Stimulated activated CD4-positive, alpha-beta T cell treated with anti-CD3 and anti-CD28 coated beads, Interleukin-1b, Interleukin-23, amount 100 ng/mL, for 48 hours (primary cell): ENCODE measurements at regions not wholly inside any gene's neighbourhood (a gene's known extent, or its start where the extent isn't known, plus 50 kb on each side); places are given as distances from the start of the nearest gene placed in this dataset.
"Not testable (repeated sequence)": the region's sequence is repeated elsewhere in the genome, so short reads cannot be mapped to it uniquely, and the experiment has no call there.

Source experiments
- DNase-seq: peaks from one replicate; pipeline ENCODE4 v3.0.0-alpha.2; 2020

DNA sequence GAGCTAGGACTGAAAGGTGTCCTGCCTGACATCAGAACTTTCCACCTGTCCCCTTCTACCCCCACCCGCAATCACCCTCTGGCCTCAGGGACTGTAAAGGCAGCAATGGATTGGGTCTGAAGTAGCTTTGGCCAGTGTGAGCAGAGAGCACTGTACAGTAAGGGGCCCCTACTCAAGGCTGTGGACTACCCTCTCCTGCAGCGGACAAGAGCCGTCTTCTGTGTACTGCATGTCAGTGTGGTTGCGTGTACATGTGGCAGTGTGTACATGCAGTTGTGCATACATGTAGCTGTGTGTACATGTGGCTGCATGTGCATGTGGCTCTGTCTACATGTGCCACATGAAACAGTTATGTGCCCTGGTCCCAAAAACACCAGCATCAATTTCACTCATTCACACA, 205.9 kb upstream of the LINGO1 start:
- no peak for DNase-seq

DNA sequence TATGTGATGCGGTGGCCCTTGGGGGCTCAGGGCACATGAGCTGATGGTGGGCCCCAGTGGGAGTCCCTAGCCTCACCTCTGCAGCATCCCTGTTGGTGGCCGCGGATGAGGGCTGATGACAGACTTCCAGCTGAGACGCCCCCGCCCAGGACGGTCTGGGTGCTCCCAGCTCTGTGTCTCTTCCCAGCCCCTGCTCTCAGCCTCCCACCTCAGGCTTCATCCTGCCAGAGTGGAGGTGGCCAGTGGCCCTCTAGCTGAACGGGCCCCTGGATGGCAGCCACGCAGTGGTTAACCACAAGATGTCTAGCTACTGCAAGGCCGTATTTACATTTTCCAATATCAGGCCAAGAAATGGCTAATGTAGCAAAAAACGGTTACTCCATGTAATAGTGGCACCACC, 205.3 kb upstream of the LINGO1 start:
- no peak for DNase-seq

GRCh38 chr15:77837649-77838025, 204.9 kb upstream of the LINGO1 start:
- DNase-seq = no peak

- DNase-seq = no peak
Observed at GRCh38 chr15:77836906-77837648, 204.4 kb upstream of the LINGO1 start.

GRCh38 chr15:77836121-77836692, 203.5 kb upstream of the LINGO1 start:
- DNase-seq = no peak

- no peak for DNase-seq
Observed at GRCh38 chr15:77834276-77834990, 201.7 kb upstream of the LINGO1 start.

GRCh38 chr15:77832874-77833273, 200.2 kb upstream of the LINGO1 start:
- no peak for DNase-seq

GRCh38 chr15:77831986-77832385, 199.3 kb upstream of the LINGO1 start:
- DNase-seq = no peak

DNA sequence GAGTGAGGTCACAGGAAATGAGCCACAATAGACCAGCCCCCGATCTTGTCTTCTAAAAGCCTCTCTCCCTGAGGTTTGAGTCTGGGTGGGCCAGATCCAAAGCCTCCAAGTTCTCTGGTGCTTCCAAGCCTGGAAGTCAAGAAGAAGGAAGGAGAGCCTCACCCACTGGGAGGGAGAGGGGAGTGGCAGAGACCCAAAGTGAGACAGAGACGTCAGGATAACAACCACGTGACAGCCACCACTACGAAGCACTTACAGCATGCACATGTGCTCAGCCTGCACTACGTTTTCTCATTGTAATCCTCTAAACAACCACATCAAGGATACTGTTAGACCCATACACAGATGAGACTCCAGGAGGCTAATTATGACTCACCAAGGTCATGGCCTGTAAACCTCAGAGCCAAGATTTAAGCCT, 197.3 kb upstream of the LINGO1 start:
- no peak for DNase-seq

DNA sequence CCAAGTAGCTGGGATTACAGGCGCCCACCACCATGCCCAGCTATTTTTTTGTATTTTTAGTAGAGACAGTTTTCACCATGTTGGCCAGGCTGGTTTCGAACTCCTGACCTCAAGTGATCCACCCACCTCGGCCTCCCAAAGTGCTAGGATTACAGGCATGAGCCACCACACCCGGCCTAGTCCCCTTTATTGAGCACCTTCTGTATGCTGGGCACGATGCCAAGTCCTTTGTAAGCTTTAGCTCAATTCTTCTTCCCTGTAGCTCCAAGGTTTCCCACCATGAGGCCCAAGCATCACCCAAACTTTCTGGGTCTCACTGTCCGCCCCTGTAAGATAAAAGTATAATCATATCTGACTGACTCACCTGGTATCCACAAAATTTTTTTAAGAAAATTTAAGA, 196.6 kb upstream of the LINGO1 start:
- not testable (repeated sequence) for DNase-seq

DNA sequence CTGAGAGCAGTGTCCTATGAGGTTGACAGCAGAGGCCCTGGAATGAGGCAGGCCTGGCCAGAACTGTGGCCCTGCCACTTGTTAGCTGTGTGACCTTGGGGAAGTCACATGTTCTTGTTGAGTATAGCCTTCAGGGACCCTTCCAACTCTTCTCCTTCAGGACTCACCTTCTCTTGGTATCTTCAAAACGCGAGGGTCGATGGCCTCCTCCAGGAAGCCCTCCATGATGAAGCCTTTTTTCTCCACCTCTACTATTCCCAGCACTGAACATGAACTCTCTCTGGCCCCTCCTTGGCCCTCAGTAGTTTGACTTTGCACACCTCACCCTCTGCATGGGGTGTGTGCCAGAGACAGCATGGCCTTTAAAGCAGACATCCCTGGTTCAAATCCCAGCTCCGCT, 195.1 kb upstream of the LINGO1 start:
- no peak for DNase-seq

DNA sequence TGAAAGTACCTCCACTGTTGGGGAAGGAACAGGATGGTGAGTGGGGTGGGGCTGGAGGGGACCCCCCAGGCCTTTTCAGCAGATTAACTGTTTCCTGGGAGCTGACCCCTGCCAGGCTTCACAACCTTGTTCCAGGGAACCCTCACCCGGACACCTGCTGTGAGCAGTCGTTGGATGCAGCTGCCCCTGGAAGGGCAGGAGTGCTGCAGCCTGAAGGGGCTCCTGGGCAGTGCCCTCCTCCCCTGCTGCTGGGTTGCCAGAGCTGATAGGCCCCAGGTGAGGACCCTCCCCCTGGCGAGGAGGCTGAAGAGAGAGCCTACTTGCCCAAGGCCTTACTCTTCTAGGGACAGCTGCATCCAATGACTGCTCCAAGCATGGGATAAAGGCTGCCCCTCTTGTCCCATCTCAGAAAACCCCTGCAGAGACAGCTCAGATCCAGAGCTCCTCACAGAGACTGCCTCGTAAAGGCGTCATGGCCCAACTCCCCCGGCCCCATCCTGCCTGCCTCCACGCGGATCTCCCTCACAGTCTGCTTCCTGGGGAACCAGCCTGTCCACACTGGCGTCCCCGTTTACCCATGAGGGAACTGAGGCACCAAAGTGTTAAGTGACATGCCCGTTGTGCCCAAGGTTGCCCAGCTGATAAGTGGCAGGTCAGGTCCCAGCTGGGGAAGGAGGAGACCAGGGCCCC, 193.4 kb upstream of the LINGO1 start:
- no peak for DNase-seq

- no peak for DNase-seq
Observed at GRCh38 chr15:77825546-77825945, 192.8 kb upstream of the LINGO1 start.

DNA sequence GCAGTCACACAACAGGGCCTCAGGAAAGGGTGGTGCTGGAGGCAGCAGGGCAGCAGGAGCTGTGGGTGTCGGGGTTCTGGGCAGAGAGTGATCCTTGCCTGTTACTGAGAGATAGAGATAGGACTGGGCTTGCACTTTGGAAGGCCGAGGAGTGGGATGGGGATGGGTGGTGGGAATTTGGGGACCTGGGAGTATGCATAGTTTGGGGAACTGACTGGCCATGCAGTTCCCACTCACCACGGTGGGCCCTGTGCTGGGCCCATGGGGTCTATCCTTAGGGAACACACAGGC, 192.5 kb upstream of the LINGO1 start:
- DNase-seq = no peak

DNA sequence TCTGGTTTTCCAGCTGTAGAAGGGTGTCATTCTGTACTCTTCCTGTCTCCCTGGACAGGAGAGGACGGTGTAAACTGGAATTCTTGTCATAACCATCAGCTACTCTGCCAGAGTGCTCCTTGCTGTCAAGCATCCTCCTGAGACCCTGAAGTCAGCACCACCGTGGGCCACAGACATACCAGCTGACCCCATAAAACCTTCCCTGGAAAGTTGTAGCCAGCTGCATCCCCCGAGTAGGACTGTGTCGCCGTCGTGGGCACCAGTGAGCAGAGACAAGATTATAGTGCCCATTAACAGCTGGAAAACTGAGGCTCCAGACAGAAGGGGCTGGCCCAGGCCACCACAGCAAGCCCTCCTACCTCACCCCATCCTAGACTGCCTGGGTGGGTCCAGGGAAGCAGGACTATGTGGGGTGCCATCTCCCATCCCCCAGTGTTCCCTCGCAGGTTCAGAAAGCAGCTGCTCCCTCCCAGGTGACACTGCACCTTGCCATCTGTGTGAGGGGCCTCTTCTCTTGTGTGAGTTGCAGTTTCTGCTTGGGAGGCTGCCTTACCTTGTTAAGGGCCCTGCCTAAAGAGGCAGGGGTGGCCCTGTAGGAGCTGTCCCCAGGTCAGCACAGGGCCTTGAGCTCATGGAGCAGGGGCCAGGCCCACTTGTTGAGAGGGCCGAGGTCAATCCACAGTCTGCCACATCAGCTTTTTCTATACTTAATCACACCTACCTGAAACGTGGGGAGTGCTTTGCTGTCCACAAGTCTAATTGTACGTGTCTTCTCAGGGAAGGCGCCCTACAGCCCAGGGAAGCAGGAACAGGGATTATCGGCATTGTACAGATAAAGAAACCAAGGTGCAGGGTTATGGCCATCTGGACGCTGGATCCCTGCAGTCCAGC, 191.9 kb upstream of the LINGO1 start:
- no peak for DNase-seq

DNA sequence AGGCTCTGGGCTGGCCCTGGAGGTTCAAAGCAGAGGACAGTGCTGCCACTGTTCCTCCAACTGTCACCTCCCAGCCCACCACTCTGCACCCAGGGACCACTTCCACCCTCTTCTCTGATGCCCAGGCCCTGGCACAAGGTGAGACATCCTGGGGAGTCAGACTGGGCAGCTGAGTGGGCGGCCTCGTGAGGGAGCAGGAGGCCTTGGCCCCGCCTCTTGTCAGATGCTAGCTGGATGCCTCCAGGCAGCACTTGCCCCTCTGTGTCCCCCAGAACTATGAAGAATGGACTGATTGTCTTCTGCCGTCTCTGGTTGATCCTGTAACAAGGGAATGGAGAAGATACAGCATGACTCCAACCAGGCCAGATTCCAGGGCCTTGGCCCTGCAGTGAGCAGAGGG, 191.0 kb upstream of the LINGO1 start:
- no peak for DNase-seq

DNA sequence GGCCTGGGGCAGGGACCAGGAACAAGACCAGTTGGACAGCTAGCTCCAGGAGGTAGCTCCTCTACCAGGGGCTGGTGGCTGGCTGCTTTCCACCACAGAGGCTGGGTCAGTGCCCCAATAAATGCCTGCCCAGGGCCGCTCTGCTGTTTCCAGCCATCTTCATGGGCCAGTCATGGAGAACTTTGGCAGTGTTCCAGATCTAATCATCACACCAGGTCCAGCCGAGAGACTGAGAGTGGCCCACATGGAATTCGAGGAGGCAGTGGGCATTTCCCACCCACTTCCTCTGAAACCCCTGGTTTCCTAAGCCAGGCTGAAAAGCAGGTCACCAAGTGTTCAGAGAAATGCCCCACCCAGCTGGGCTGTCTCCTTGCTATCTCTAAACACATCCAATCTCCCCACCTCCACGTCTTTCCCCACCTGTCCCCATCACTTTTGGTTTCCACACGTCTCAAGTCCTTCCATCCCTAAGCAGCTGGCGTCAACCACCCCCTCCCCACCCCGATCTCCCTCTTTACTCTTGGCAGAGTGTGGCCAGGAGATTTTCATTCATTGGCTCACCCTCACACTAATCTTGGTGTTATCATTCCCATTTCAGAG, 190.0 kb upstream of the LINGO1 start:
- no peak for DNase-seq

- DNase-seq = no peak
Observed at GRCh38 chr15:77821959-77822256, 189.2 kb upstream of the LINGO1 start.

- peak; percentile 46 for DNase-seq
Observed at GRCh38 chr15:77821188-77821958, 188.7 kb upstream of the LINGO1 start.

DNA sequence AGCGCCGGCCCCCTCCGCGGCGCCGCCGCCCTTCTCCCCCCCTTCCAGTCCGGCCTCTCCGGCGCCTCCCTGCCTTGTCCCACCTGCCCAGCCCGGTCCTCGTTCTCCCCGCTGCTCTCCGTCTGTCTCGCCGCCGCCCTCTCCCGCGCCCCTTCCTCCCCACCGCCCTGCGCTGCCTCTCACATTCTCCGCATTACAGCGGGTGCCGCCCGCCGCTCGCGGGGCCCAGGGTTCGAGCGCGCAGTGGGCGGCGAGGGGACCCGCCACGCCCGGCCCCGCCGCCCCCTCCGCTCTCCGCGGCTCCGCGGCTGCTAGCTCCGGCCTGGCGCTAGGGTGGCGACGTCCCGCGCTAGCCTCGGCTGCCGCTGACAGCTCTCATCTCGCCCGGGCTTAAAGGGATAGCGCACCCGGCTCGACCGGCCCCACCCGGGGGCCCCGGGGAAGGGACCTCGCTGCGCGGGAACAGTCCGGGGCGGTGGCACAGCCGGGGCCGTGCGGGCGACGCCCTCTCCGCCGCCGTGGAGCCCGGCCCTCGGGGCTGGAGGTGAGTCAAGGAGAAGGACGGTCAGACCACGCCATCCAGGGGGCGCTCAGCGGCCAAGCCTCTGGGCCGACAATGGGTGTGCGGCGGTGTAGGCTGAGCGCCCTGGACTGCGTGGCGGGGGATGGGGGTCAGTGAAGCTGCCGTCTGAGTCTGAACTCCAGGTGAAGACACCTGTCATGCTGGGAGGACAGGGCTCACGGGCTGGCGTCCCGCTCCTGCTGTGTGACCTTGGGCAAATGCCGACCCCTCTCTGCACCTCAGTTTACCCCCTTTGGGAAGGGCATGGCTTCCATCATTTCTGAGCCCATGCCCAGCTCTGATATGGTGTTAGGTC, 187.4 kb upstream of the LINGO1 start:
- DNase-seq = no peak
